HEK293 (cell line): ENCODE measurements at regions not wholly inside any gene's neighbourhood (a gene's known extent, or its start where the extent isn't known, plus 50 kb on each side); places are given as distances from the start of the nearest gene placed in this dataset.

Source experiments
- CTCF ChIA-PET: fragments of 350-600 bp; formaldehyde crosslinking; extraction: SDS; loops from one replicate; lab custom pipeline; 2021; ENCODE audit warnings: antibody characterized with exemption; lab: Yijun Ruan, JAX
- POLR2A ChIA-PET: fragments of 300-600 bp; formaldehyde crosslinking; extraction: SDS; loops from one replicate; lab custom pipeline; 2020; ENCODE audit warnings: antibody characterized with exemption, inconsistent platforms; lab: Yijun Ruan, JAX
- H3K27ac ChIP-seq: fragments of 200-500 bp; sonication (Bioruptor generic); 2 replicates; pipeline ENCODE4 v1.5.1; 2014; ENCODE audit warnings: low read depth, low read length, control low read depth, inconsistent platforms; ENCODE audit errors: extremely low read depth
- H3K36me3 ChIP-seq, 2 experiments: fragments of 200-500 bp in 1 of 2; sonication (Bioruptor generic) in 1 of 2; 1 replicate in 1 of 2; 2 replicates in 1 of 2; pipeline ENCODE4 v1.5.1; 2014 to 2017; ENCODE audit warnings: inconsistent platforms in 2 of 2, low read length in 2 of 2; ENCODE audit not compliant: control insufficient read depth in 2 of 2, insufficient read depth in 1 of 2
- H3K4me1 ChIP-seq: fragments of 200-500 bp; sonication (Bioruptor generic); 2 replicates; pipeline ENCODE4 v1.5.1; 2014; ENCODE audit warnings: mild to moderate bottlenecking, low read length, inconsistent platforms; ENCODE audit not compliant: control insufficient read depth, insufficient read depth
- H3K4me3 ChIP-seq: 2 replicates; pipeline ENCODE4 v1.5.1; 2011; ENCODE audit warnings: low read depth, mild to moderate bottlenecking, control low read depth, low read length, moderate library complexity
- H3K9me3 ChIP-seq: fragments of 200-500 bp; sonication (Bioruptor generic); 2 replicates; pipeline ENCODE4 v1.5.1; 2014; ENCODE audit warnings: low read depth, low read length, inconsistent platforms; ENCODE audit not compliant: control insufficient read depth, insufficient read depth
- BCL11B ChIP-seq: fragments of 450-650 bp; formaldehyde crosslinking; IDR thresholded peaks from 2 replicates; pipeline ENCODE4 v1.5.1; 2016; ENCODE audit warnings: low read depth, missing biosample characterization, missing genetic modification characterization
- GLI4 ChIP-seq: fragments of 450-650 bp; formaldehyde crosslinking; IDR thresholded peaks from 2 replicates; pipeline ENCODE4 v1.5.1; 2016; ENCODE audit warnings: missing biosample characterization, missing genetic modification characterization
- KLF9 ChIP-seq: fragments of 450-650 bp; formaldehyde crosslinking; IDR thresholded peaks from 2 replicates; pipeline ENCODE4 v1.5.1; 2016; ENCODE audit warnings: missing biosample characterization, missing genetic modification characterization, low read depth
- PRDM4 ChIP-seq: fragments of 450-650 bp; formaldehyde crosslinking; IDR thresholded peaks from 2 replicates; pipeline ENCODE4 v1.5.1; 2017; ENCODE audit warnings: missing biosample characterization, missing genetic modification characterization
- SALL2 ChIP-seq: fragments of 450-650 bp; formaldehyde crosslinking; IDR thresholded peaks from 2 replicates; pipeline ENCODE4 v1.5.0; 2017; ENCODE audit warnings: missing biosample characterization, mild to moderate bottlenecking, missing genetic modification characterization, borderline replicate concordance
- SCRT1 ChIP-seq: fragments of 450-650 bp; formaldehyde crosslinking; IDR thresholded peaks from 2 replicates; pipeline ENCODE4 v1.5.1; 2016; ENCODE audit warnings: missing biosample characterization, missing genetic modification characterization, borderline replicate concordance
- ZBTB7A ChIP-seq: fragments of 450-650 bp; formaldehyde crosslinking; IDR thresholded peaks from 2 replicates; pipeline ENCODE4 v1.5.1; 2016; ENCODE audit warnings: low read depth, missing biosample characterization, missing genetic modification characterization
- ZNF121 ChIP-seq: fragments of 450-650 bp; formaldehyde crosslinking; IDR thresholded peaks from 2 replicates; pipeline ENCODE4 v1.5.1; 2016; ENCODE audit warnings: missing biosample characterization, missing genetic modification characterization
- ZNF19 ChIP-seq: fragments of 450-650 bp; formaldehyde crosslinking; IDR thresholded peaks from 2 replicates; pipeline ENCODE4; 2016; ENCODE audit warnings: missing biosample characterization, missing genetic modification characterization, low read depth
- ZNF311 ChIP-seq: fragments of 450-650 bp; formaldehyde crosslinking; IDR thresholded peaks from 2 replicates; pipeline ENCODE4 v1.5.1; 2017; ENCODE audit warnings: missing biosample characterization, missing genetic modification characterization, borderline replicate concordance
- ZNF350 ChIP-seq: fragments of 450-650 bp; formaldehyde crosslinking; IDR thresholded peaks from 2 replicates; pipeline ENCODE4 v1.5.0; 2017; ENCODE audit warnings: missing biosample characterization, mild to moderate bottlenecking, missing genetic modification characterization
- ZNF362 ChIP-seq: fragments of 450-650 bp; formaldehyde crosslinking; IDR thresholded peaks from 2 replicates; pipeline ENCODE4 v1.5.1; 2016; ENCODE audit warnings: missing biosample characterization, missing genetic modification characterization
- ZNF521 ChIP-seq: fragments of 450-650 bp; formaldehyde crosslinking; IDR thresholded peaks from 2 replicates; pipeline ENCODE4 v1.5.1; 2017; ENCODE audit warnings: missing biosample characterization, mild to moderate bottlenecking, missing genetic modification characterization
- ZNF548 ChIP-seq: fragments of 450-650 bp; formaldehyde crosslinking; IDR thresholded peaks from 2 replicates; pipeline ENCODE4 v1.5.1; 2016; ENCODE audit warnings: missing biosample characterization, missing genetic modification characterization
- ZNF624 ChIP-seq: fragments of 450-650 bp; formaldehyde crosslinking; IDR thresholded peaks from 2 replicates; pipeline ENCODE4 v1.5.1; 2017; ENCODE audit warnings: missing biosample characterization, missing genetic modification characterization
- TF ChIP-seq, protein P1 (sequence below): fragments of 450-650 bp; formaldehyde crosslinking; IDR thresholded peaks from 2 replicates; pipeline ENCODE4 v1.5.1; 2016; ENCODE audit warnings: missing biosample characterization, missing genetic modification characterization
- TF ChIP-seq, protein P2 (sequence below): fragments of 450-650 bp; formaldehyde crosslinking; IDR thresholded peaks from 2 replicates; pipeline ENCODE4 v1.5.1; 2016; ENCODE audit warnings: missing biosample characterization, missing genetic modification characterization
- TF ChIP-seq, protein P3 (sequence below): fragments of 450-650 bp; formaldehyde crosslinking; IDR thresholded peaks from 2 replicates; pipeline ENCODE4; 2016; ENCODE audit warnings: missing biosample characterization, missing genetic modification characterization

- H3K9me3 ChIP-seq, result no peaks in the 10 kb centered on the region
- ChIA-PET POLR2A (no interaction called here), CTCF (interaction anchor here (0.6 kb wide), 1 partner anchor 145 kb away, joined by 3 read pairs; no protein-coding TSS in a partner anchor)
- TF ChIP-seq BCL11B (tag by site-specific recombination), result no peak
- TF ChIP-seq PRDM4 (tag by site-specific recombination), result no peak
- TF ChIP-seq, protein P1, sequence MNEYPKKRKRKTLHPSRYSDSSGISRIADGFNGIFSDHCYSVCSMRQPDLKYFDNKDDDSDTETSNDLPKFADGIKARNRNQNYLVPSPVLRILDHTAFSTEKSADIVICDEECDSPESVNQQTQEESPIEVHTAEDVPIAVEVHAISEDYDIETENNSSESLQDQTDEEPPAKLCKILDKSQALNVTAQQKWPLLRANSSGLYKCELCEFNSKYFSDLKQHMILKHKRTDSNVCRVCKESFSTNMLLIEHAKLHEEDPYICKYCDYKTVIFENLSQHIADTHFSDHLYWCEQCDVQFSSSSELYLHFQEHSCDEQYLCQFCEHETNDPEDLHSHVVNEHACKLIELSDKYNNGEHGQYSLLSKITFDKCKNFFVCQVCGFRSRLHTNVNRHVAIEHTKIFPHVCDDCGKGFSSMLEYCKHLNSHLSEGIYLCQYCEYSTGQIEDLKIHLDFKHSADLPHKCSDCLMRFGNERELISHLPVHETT (tag by site-specific recombination), result no peak
- TF ChIP-seq KLF9 (tag by site-specific recombination), result no peak
- no peaks in the 10 kb centered on the region for H3K36me3 ChIP-seq
- no peak overlapping the region for H3K4me3 ChIP-seq
- no peaks in the 10 kb centered on the region for H3K4me1 ChIP-seq
- H3K27ac ChIP-seq, result no peak overlapping the region
Measured at GRCh38 chr3:1019157-1019556, 73.7 kb upstream of the CNTN6 start.

GRCh38 chr3:1026395-1026794 is 66.4 kb upstream of the CNTN6 start:
- no peak for TF ChIP-seq ZNF624
- TF ChIP-seq SALL2, result no peak
- no peak for TF ChIP-seq ZNF19 (tag by site-specific recombination)
- TF ChIP-seq ZNF121, result no peak
- TF ChIP-seq GLI4 (tag by site-specific recombination), result no peak
- no peak for TF ChIP-seq ZNF362 (tag by site-specific recombination)
- TF ChIP-seq SCRT1 (tag by site-specific recombination), result no peak
- no peak for TF ChIP-seq ZNF548 (tag by site-specific recombination)
- TF ChIP-seq, protein P2, sequence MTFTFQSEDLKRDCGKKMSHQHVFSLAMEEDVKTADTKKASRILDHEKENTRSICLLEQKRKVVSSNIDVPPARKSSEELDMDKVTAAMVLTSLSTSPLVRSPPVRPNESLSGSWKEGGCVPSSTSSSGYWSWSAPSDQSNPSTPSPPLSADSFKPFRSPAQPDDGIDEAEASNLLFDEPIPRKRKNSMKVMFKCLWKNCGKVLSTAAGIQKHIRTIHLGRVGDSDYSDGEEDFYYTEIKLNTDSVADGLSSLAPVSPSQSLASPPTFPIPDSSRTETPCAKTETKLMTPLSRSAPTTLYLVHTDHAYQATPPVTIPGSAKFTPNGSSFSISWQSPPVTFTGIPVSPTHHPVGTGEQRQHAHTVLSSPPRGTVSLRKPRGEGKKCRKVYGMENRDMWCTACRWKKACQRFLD, result no peak
- TF ChIP-seq ZNF350 (tag by site-specific recombination), result no peak
- no peak for TF ChIP-seq ZNF521 (tag by site-specific recombination)
- TF ChIP-seq ZBTB7A (tag by site-specific recombination), result no peak
- no peak for TF ChIP-seq ZNF311 (tag by site-specific recombination)
- TF ChIP-seq, protein P3, sequence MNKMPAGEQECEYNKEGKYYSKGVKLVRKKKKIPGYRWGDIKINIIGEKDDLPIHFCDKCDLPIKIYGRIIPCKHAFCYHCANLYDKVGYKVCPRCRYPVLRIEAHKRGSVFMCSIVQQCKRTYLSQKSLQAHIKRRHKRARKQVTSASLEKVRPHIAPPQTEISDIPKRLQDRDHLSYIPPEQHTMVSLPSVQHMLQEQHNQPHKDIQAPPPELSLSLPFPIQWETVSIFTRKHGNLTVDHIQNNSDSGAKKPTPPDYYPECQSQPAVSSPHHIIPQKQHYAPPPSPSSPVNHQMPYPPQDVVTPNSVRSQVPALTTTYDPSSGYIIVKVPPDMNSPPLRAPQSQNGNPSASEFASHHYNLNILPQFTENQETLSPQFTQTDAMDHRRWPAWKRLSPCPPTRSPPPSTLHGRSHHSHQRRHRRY, result no peak
- TF ChIP-seq, all 188 proteins: peak for 0
- CTCF ChIA-PET, result no interaction called here
- POLR2A ChIA-PET, result no interaction called here
- no peaks in the 10 kb centered on the region for H3K36me3 ChIP-seq
- H3K4me1 ChIP-seq, result no peaks in the 10 kb centered on the region
- no peak overlapping the region for H3K27ac ChIP-seq
- no peaks in the 10 kb centered on the region for H3K9me3 ChIP-seq
- no peak overlapping the region for H3K4me3 ChIP-seq
